ENCODE measurements at regions not wholly inside any gene's neighbourhood (a gene's known extent, or its start where the extent isn't known, plus 50 kb on each side); places are given as distances from the start of the nearest gene placed in this dataset.

DNA sequence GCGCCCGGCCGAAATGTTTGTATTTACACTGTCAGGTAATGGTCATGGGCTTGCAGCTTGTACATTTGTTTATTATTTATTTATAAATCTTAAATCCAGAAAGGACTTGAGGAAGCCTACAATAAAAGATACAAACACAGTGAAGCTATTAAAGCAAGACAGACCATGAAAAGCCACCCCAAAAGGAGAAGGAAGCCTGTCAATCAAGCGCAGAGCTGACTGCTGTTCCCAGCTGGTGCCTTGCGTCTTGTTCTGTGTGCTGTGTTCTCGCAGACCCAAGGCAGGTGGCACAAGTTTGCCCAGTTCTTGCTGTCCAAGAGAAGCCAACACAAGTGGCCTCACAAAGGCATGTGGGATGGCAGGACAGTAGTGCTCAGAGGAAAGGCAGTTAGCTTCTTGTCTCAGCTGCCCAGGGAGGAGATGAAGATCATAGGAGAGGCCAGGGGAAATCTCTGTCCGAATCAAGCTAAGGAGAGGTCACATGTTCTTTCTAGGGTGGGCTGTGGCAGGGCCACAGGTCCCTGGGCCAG is 73.2 kb downstream of the SLC25A47 start:
- TF ChIP-seq ZNF274 (IDR thresholded peaks at IDR 0.05; ENCODE audit: low read depth, low read length) (no peak), YY1 (IDR thresholded peaks at IDR 0.05; ENCODE audit: insufficient read depth, insufficient read length) (no peak), SUZ12 (IDR thresholded peaks at IDR 0.05; ENCODE audit: extremely low read depth, insufficient read depth, insufficient read length) (no peak)

Data from NT2/D1 (cell line).